Smooth muscle cell (in vitro differentiated cells): ENCODE measurements at regions not wholly inside any gene's neighbourhood (a gene's known extent, or its start where the extent isn't known, plus 50 kb on each side); places are given as distances from the start of the nearest gene placed in this dataset.
"Not testable (repeated sequence)": the region's sequence is repeated elsewhere in the genome, so short reads cannot be mapped to it uniquely, and the experiment has no call there.

Source experiments
- DNase-seq: peaks from one replicate; lab custom pipeline; 2025; ENCODE audit not compliant: unreplicated experiment; lab: John Stamatoyannopoulos, UW
- H2AFZ ChIP-seq: fragments of 200-600 bp; sonication (generic); 2 replicates; pipeline ENCODE4 v1.6.0; 2016; ENCODE audit warnings: antibody characterized with exemption, low read depth, mild to moderate bottlenecking
- H3F3A ChIP-seq: fragments of 200-600 bp; sonication (generic); 2 replicates; pipeline ENCODE4 v1.6.0; 2017; ENCODE audit warnings: antibody characterized with exemption, low read depth
- H3K27ac ChIP-seq: fragments of 200-600 bp; sonication (generic); 2 replicates; pipeline ENCODE4 v1.5.1; 2016; ENCODE audit warnings: low read depth, mild to moderate bottlenecking
- H3K27me3 ChIP-seq: fragments of 200-600 bp; sonication (generic); 2 replicates; pipeline ENCODE4 v1.6.1; 2016; ENCODE audit warnings: low read depth, mild to moderate bottlenecking
- H3K36me3 ChIP-seq: fragments of 200-600 bp; sonication (generic); 2 replicates; pipeline ENCODE4 v1.5.1; 2016; ENCODE audit warnings: low read depth
- H3K4me1 ChIP-seq: fragments of 200-600 bp; sonication (generic); 2 replicates; pipeline ENCODE4 v1.5.1; 2016; ENCODE audit warnings: low read depth
- H3K4me2 ChIP-seq: fragments of 200-600 bp; sonication (generic); 2 replicates; pipeline ENCODE4 v1.6.0; 2016; ENCODE audit warnings: mild to moderate bottlenecking
- H3K4me3 ChIP-seq: fragments of 200-600 bp; sonication (generic); 2 replicates; pipeline ENCODE4 v1.5.1; 2016; ENCODE audit warnings: mild to moderate bottlenecking
- H3K79me2 ChIP-seq: fragments of 200-600 bp; sonication (generic); 2 replicates; pipeline ENCODE4 v1.6.0; 2016; ENCODE audit warnings: low read depth, mild to moderate bottlenecking
- H3K9ac ChIP-seq: fragments of 200-600 bp; sonication (generic); 2 replicates; pipeline ENCODE4 v1.6.0; 2016; ENCODE audit warnings: low read depth
- H3K9me3 ChIP-seq: fragments of 200-600 bp; sonication (generic); replicated peaks from 2 replicates; pipeline ENCODE4 v1.5.1; 2016; ENCODE audit warnings: low read depth
- H4K20me1 ChIP-seq: fragments of 200-600 bp; sonication (generic); 2 replicates; pipeline ENCODE4 v1.6.0; 2016; ENCODE audit warnings: low read depth
- CTCF ChIP-seq: fragments of 200-600 bp; sonication (generic); IDR thresholded peaks from 2 replicates; pipeline ENCODE4 v1.5.1; 2017; ENCODE audit warnings: borderline replicate concordance, mild to moderate bottlenecking, antibody characterized with exemption; ENCODE audit not compliant: insufficient read depth, poor library complexity, severe bottlenecking
- WGBS: methylation state at CpG from one replicate; pipeline ENCODE4 v1.1.7; 2016; ENCODE audit warnings: low lambda C conversion rate; 5-methylcytosine and 5-hydroxymethylcytosine counted together

GRCh38 chr3:95338446-95338845, 1275.6 kb downstream of the NSUN3 start:
- H3K4me1 ChIP-seq = no peaks in the 10 kb centered on the region
- no peak overlapping the region for H3K4me2 ChIP-seq
- H3K27me3 ChIP-seq = no peaks in the 10 kb centered on the region
- no peaks in the 10 kb centered on the region for H4K20me1 ChIP-seq
- 85% methylated on average over 1 of the region's 1 CpG for WGBS
- no peaks in the 10 kb centered on the region for H3K36me3 ChIP-seq
- no peak overlapping the region for H3K9ac ChIP-seq
- H3K79me2 ChIP-seq = no peaks in the 10 kb centered on the region
- no peak overlapping the region for H3K27ac ChIP-seq
- TF ChIP-seq CTCF = no peak
- no peak for DNase-seq
- no peak overlapping the region for H2AFZ ChIP-seq
- no peak overlapping the region for H3K4me3 ChIP-seq
- H3K9me3 ChIP-seq = no peaks in the 10 kb centered on the region
- no peaks in the 10 kb centered on the region for H3F3A ChIP-seq

GRCh38 chr3:95341314-95341713, 1278.5 kb downstream of the NSUN3 start:
- no peak overlapping the region for H3K4me2 ChIP-seq
- H3F3A ChIP-seq = no peaks in the 10 kb centered on the region
- no peak overlapping the region for H3K27ac ChIP-seq
- no peaks in the 10 kb centered on the region for H4K20me1 ChIP-seq
- DNase-seq = no peak
- no peaks in the 10 kb centered on the region for H3K9me3 ChIP-seq
- no peak for TF ChIP-seq CTCF
- H3K4me3 ChIP-seq = no peak overlapping the region
- H2AFZ ChIP-seq = no peak overlapping the region
- no peaks in the 10 kb centered on the region for H3K27me3 ChIP-seq
- no peaks in the 10 kb centered on the region for H3K36me3 ChIP-seq
- H3K4me1 ChIP-seq = no peaks in the 10 kb centered on the region
- no peak overlapping the region for H3K9ac ChIP-seq
- 71% methylated on average over 8 of the region's 8 CpGs for WGBS
- H3K79me2 ChIP-seq = no peaks in the 10 kb centered on the region

GRCh38 chr3:95343228-95343627, 1280.4 kb downstream of the NSUN3 start:
- Histone ChIP-seq H3K4me3 (no peak overlapping the region), H3K36me3 (no peaks in the 10 kb centered on the region), H3K4me1 (no peaks in the 10 kb centered on the region), H2AFZ (no peak overlapping the region), H3K27me3 (no peaks in the 10 kb centered on the region), H3K4me2 (no peak overlapping the region), H3F3A (no peaks in the 10 kb centered on the region), H3K9me3 (no peaks in the 10 kb centered on the region), H3K27ac (no peak overlapping the region), H3K79me2 (no peaks in the 10 kb centered on the region), H4K20me1 (no peaks in the 10 kb centered on the region), H3K9ac (no peak overlapping the region)
- 71% methylated on average over 4 of the region's 4 CpGs for WGBS
- no peak for DNase-seq
- no peak for TF ChIP-seq CTCF

- Histone ChIP-seq H2AFZ (no peak overlapping the region), H3F3A (no peaks in the 10 kb centered on the region), H3K27ac (no peak overlapping the region), H3K9me3 (no peaks in the 10 kb centered on the region), H3K79me2 (no peaks in the 10 kb centered on the region), H3K4me3 (no peak overlapping the region), H4K20me1 (no peaks in the 10 kb centered on the region), H3K27me3 (no peaks in the 10 kb centered on the region), H3K36me3 (no peaks in the 10 kb centered on the region), H3K9ac (no peak overlapping the region), H3K4me2 (no peak overlapping the region), H3K4me1 (no peaks in the 10 kb centered on the region)
- 97% methylated on average over 1 of the region's 1 CpG for WGBS
- DNase-seq = no peak
- no peak for TF ChIP-seq CTCF
Observed at GRCh38 chr3:95343767-95344166, 1280.9 kb downstream of the NSUN3 start.

GRCh38 chr3:95347936-95348335, 1285.1 kb downstream of the NSUN3 start:
- DNase-seq, H3K27ac ChIP-seq, H3K4me2 ChIP-seq: not testable (repeated sequence)

More at GRCh38 chr3:95347936-95348335, 1285.1 kb downstream of the NSUN3 start:
- H3F3A ChIP-seq, H3K9ac ChIP-seq, H3K4me3 ChIP-seq, H4K20me1 ChIP-seq, H2AFZ ChIP-seq, H3K36me3 ChIP-seq, H3K4me1 ChIP-seq, H3K79me2 ChIP-seq, H3K9me3 ChIP-seq, H3K27me3 ChIP-seq: not testable (repeated sequence)
- WGBS = 38% methylated on average over 4 of the region's 4 CpGs
